GF-D8 (cell line): ENCODE measurements at regions not wholly inside any gene's neighbourhood (a gene's known extent, or its start where the extent isn't known, plus 50 kb on each side); places are given as distances from the start of the nearest gene placed in this dataset.

Experiments used
- DNase-seq: peaks from one replicate; lab custom pipeline; 2025; lab: John Stamatoyannopoulos, UW

- DNase-seq = no peak
Observed at GRCh38 chr13:85469320-85469719, 329.9 kb downstream of the SLITRK6 start.

GRCh38 chr13:85462792-85463425, 336.3 kb downstream of the SLITRK6 start:
- no peak for DNase-seq

- DNase-seq = no peak
Observed at GRCh38 chr13:85461621-85462020, 337.6 kb downstream of the SLITRK6 start.

GRCh38 chr13:85445534-85445933, 353.7 kb downstream of the SLITRK6 start:
- no peak for DNase-seq

- no peak for DNase-seq
Observed at GRCh38 chr13:85441975-85442374, 357.2 kb downstream of the SLITRK6 start.

GRCh38 chr13:85441364-85441763, 357.9 kb downstream of the SLITRK6 start:
- DNase-seq = no peak

GRCh38 chr13:85436029-85436428, 363.2 kb downstream of the SLITRK6 start:
- DNase-seq = no peak

- DNase-seq = no peak
Observed at GRCh38 chr13:85434927-85435326, 364.3 kb downstream of the SLITRK6 start.

- DNase-seq = no peak
Observed at GRCh38 chr13:85432881-85433280, 366.3 kb downstream of the SLITRK6 start.

GRCh38 chr13:85431720-85432119, 367.5 kb downstream of the SLITRK6 start:
- DNase-seq = no peak

GRCh38 chr13:85430216-85430794, 368.9 kb downstream of the SLITRK6 start:
- DNase-seq = no peak

GRCh38 chr13:85427416-85427815, 371.8 kb downstream of the SLITRK6 start:
- no peak for DNase-seq

- no peak for DNase-seq
Observed at GRCh38 chr13:85420136-85420535, 379.1 kb downstream of the SLITRK6 start.

GRCh38 chr13:85419611-85420010, 379.6 kb downstream of the SLITRK6 start:
- no peak for DNase-seq

GRCh38 chr13:85417807-85418206, 381.4 kb downstream of the SLITRK6 start:
- DNase-seq = no peak

GRCh38 chr13:85413664-85414063, 385.6 kb downstream of the SLITRK6 start:
- DNase-seq = no peak

- DNase-seq = no peak
Observed at GRCh38 chr13:85412448-85412847, 386.8 kb downstream of the SLITRK6 start.

GRCh38 chr13:85411591-85411990, 387.6 kb downstream of the SLITRK6 start:
- no peak for DNase-seq

GRCh38 chr13:85408415-85408814, 390.8 kb downstream of the SLITRK6 start:
- no peak for DNase-seq

- DNase-seq = no peak
Observed at GRCh38 chr13:85406269-85406975, 392.8 kb downstream of the SLITRK6 start.

- DNase-seq = no peak
Observed at GRCh38 chr13:85405316-85405897, 393.8 kb downstream of the SLITRK6 start.

- DNase-seq = no peak
Observed at GRCh38 chr13:85386424-85386823, 412.8 kb downstream of the SLITRK6 start.

GRCh38 chr13:85383291-85383690, 415.9 kb downstream of the SLITRK6 start:
- DNase-seq = no peak
